ENCODE measurements at regions not wholly inside any gene's neighbourhood (a gene's known extent, or its start where the extent isn't known, plus 50 kb on each side); places are given as distances from the start of the nearest gene placed in this dataset.

- no peak for TF ChIP-seq ZBTB7A (IDR thresholded peaks at IDR 0.05; ENCODE audit: low read depth)
- TF ChIP-seq CREB1 (IDR thresholded peaks at IDR 0.05; ENCODE audit: low read depth) = no peak
- no peak for TF ChIP-seq MAX (IDR thresholded peaks at IDR 0.05)
- TF ChIP-seq NFIC (IDR thresholded peaks at IDR 0.05) = no peak
- no peak for TF ChIP-seq TCF12 (IDR thresholded peaks at IDR 0.05; ENCODE audit: low read depth)
- no peak for TF ChIP-seq TEAD4 (IDR thresholded peaks at IDR 0.05)
- TF ChIP-seq TAF1 (IDR thresholded peaks at IDR 0.05; ENCODE audit: low read depth) = no peak
- TF ChIP-seq, protein P1, sequence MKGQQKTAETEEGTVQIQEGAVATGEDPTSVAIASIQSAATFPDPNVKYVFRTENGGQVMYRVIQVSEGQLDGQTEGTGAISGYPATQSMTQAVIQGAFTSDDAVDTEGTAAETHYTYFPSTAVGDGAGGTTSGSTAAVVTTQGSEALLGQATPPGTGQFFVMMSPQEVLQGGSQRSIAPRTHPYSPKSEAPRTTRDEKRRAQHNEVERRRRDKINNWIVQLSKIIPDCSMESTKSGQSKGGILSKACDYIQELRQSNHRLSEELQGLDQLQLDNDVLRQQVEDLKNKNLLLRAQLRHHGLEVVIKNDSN (IDR thresholded peaks at IDR 0.05) = no peak
- no peak for TF ChIP-seq RAD21 (IDR thresholded peaks at IDR 0.05; ENCODE audit: low read depth)
Measured at GRCh38 chr11:11207428-11207827, 145.6 kb downstream of the CSNK2A3 start.

Measured in Ishikawa (cell line).